ENCODE measurements at regions not wholly inside any gene's neighbourhood (a gene's known extent, or its start where the extent isn't known, plus 50 kb on each side); places are given as distances from the start of the nearest gene placed in this dataset.
"Not testable (repeated sequence)": the region's sequence is repeated elsewhere in the genome, so short reads cannot be mapped to it uniquely, and the experiment has no call there.

DNA sequence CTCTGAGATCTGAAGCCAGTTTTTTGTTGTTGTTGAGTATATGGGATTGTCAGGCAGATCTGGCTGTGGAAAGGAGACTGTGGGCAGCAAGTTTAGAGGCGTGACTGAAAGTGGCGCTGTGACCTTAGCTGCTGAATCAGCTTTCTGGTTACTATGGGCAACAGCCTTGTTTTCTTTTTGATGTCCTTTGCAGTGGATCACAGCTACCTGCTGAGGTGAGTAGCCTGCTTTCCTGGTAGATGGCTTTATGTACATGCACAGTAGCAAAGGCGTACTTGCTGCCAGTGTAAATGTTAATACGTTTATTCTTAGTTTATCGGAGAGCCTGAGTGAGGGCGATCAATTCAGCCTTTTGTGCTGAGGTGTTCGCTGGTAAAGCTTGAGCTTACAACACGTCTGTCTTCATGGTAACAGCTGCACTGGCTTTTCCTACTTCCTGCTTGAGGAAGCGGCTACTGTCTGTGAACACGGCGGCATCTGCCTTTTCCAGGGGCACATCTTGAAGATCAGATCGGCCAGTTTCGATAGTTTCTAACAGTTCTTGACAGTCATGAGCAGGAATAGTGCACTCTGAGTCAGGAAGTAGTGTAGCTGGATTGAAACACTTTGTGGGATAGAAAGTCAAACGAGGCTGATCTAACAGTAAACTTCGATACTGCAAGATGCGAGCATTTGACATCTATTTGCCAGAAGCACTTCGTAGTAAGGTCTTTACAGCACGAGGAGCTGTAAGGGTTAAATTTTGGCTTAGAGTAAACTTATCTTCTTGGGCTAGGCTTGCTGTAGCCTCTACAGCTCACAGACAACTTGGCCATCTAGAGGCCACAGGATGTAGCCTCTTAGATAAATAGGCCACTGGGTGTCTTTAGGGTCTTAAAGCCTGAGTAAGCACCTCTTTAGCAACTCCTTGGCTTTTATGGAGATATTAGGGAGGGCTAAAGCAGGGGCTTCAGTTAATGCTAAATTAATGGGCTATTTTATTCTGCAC lies 161.1 kb upstream of the FRG2C start:
- intact Hi-C loops (cut with DNase I) = not testable (repeated sequence)

DNA sequence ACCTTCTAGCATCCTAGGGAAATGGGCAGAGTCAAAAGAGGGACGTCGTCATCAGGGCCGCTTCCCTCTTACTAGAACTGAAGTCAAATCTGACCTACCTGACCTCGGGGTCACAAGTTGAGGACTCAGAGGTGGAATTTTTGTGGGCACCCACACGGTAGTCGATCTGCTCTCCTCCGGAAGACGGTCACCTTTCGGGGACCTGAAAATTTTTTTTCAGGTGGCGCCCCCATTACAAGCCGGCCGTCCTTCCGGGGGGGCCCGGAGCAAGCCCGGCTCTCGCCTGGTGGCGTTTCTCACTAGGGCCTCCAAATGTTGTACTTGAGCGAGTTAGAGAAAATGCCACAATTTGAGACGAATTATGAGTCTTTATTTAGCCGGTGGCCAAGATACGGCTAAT lies 157.5 kb upstream of the FRG2C start:
- intact Hi-C loops (cut with DNase I) = no loop called here
- no peak for DNase-seq (ENCODE audit: low spot score)

More for the DNA sequence above, 161.1 kb upstream of the FRG2C start:
- not testable (repeated sequence) for DNase-seq (ENCODE audit: low spot score)

DNA sequence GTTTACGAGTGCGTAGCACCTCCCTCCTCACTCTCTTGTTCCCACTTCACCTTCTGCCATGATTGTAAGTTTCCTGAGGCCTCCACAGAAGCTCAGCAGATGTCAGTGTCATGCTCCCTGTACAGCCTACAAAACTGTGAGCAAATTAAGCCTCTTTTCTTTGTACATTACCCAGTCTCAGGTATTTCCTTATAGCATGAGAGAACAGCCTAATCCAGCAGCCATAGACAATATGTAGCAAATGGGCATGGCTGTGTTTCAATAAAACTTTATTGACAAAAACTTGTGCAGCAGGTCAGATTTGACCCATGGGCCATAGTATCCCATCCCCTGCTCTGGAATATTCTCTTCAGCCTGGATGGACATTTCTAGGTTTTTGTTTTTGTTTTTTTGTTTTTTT lies 156.2 kb upstream of the FRG2C start:
- DNase-seq (ENCODE audit: low spot score); intact Hi-C loops (cut with DNase I): not testable (repeated sequence)

DNA sequence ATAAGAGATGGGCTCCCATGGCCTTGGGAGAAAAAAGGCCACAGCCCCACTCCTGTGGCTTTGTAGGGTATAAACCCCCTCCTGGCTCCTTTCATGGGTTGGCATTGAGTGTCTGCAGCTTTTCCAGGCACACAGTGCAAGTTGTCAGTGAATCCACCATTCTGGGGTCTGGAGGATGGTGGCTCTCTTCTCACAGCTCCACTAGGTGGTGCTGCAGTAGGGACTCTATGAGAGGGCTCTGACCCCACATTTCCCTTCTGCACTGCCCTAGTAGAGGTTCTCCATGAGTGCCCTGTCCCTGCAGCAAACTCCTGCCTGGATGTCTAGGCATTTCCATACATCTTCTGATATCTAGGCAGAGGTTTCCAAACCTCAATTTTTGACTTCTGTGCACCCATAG lies 136.5 kb upstream of the FRG2C start:
- DNase-seq (ENCODE audit: low spot score); intact Hi-C loops (cut with DNase I): not testable (repeated sequence)

DNA sequence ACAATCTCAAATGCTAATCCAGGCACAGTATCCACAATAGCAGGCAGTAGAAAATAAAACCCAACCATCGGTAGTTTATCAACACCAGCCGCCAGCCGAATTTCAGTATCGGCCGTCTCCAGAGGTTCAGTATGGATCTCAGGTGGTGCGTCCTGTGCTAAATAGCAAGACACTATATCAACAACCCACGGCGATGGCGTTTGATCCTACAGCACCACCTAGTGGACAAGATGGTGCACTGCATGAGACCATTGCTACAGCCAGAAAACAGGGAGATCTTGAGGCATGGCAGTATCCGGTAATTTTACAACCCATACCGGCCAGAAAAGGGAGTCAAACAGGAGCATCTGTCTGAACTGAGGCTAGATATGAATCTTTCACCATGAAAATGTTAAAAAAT lies 112.0 kb upstream of the FRG2C start:
- intact Hi-C loops (cut with DNase I); DNase-seq (ENCODE audit: low spot score): not testable (repeated sequence)

DNA sequence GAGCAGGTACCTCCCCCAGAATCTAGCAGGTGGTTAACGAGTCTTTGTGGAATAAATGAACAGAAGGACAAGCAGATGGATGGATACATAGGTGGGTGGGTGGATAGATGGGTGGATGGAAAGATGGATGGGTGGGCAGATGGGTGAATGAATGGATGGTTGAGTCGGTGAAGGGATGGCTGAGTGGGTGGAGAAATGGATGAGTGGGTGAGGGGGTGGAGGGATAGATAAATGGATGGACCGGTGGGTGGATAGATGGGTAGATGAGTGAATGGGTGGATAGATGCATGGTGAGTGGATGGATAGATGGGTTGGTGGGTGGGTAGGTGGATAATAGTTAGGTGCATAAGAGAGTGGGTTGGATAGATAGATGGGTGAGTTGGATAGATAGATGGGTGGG lies 99.7 kb upstream of the FRG2C start:
- DNase-seq (ENCODE audit: low spot score); intact Hi-C loops (cut with DNase I): not testable (repeated sequence)

DNA sequence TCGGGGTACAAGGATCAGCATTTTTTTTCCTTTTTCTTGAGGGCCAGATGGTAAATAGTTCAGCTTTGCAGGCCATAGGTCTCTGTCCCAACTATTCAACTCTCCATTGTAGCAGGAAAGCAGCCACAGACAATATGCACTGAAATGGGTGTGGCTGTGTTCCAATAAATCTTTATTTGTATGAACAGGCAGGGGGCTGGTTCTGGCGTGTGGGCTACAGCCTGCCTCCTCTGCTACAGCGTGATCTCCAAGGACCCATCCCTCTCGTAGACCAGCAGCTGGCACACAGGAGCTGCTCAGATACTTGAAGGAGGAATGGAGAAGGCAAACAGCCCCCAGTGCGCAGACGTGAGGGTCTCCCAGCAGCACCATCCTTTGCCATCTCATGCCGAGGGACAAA lies 91.8 kb upstream of the FRG2C start:
- intact Hi-C loops (cut with DNase I); DNase-seq (ENCODE audit: low spot score): not testable (repeated sequence)

DNA sequence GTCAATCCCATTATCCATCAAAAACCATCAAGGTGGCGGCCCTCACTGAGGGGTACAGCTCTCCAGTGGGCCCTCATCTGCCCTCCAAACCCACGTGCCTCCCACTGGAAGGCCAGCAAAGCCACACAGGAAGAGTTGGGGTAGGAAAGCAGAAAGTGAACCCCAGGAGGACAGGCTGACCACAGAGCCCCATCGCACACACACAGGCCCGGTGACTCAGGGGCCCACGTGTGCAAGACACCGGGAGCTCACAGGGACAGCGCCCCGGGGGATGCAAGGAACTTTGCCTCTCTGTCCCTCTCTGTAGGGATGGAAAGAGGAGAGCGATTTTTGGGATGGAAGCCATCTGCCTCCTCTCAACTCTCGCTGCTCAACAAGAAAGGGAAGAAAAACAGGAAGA lies 85.0 kb upstream of the FRG2C start:
- DNase-seq (ENCODE audit: low spot score); intact Hi-C loops (cut with DNase I): not testable (repeated sequence)

DNA sequence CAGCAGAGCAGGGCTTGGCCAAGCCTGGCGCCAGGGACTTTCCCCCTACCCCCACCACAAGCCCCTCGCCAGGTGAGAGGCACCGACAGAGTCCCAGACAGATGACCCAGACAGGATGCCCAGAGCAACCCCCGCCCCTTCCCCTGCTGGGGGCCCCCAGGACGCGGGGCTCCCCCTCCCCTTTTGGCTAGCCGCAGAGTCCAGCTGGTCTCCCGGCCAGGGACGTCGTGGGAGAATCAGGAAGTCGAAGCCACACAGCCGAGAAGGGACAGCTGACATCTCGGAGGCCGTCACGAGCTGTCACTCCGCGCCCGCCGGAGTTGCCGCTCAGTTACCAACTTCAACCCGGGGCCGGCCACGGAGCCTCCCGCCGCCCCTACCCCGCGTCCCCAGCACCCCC lies 84.6 kb upstream of the FRG2C start:
- intact Hi-C loops (cut with DNase I); DNase-seq (ENCODE audit: low spot score): not testable (repeated sequence)

DNA sequence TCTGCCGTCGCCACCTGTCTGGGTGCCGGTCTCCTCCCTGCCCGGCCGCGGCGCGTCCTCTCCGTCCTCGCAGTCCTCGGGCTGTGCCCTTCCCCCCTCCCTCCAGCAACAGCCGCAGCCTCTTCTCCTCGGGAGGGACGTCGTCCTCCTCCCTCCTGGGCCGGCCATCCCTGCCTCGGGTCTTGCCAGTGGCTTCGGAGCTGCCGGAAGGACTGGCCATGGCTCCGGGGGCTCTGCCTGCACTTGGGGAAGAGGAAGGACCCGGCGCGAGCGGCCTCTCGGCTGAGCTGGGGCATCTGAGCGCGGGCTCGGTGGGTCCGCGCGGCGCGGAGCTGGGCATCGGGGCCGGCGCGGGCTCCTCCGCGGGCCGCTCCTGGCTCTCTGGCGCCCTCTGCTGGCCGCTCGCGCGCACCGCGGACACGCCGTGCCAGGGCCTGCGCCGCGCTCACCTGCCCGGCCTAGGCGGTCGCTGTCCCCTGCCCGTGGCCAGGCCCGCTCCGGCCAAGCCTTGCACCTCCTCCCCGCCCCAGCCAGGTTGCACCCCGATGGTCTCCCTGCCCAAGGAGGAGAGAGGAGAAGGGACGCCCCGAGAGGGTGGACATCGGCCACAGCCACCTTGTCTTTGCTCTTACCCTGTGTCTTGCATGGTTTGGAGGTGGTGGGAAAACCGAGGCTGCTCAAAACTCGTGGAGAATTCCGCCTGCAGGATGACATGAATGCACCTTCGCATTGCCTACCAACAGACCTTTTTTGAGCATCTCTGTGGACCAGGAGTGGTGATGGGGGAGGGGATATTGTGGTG lies 83.9 kb upstream of the FRG2C start:
- intact Hi-C loops (cut with DNase I); DNase-seq (ENCODE audit: low spot score): not testable (repeated sequence)

DNA sequence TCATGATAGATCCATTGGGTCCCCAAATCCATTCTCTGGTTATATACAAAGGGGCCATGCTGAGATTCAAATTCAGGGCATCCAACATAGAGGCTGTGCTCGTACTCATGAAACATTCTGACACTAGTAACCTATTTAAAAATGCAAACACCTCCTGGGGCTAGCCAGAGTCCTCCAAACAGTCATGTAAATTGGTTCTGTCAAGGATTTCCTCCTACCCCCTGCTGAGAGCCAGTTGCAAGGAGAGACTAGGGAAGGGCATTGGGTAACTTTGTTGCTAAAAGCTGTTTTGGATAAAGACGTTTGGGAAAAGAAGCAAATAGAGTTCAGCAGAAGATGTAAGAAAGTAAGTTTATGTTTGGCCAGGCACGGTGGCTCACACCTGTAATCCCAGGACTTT lies 81.6 kb upstream of the FRG2C start:
- intact Hi-C loops (cut with DNase I); DNase-seq (ENCODE audit: low spot score): not testable (repeated sequence)

DNA sequence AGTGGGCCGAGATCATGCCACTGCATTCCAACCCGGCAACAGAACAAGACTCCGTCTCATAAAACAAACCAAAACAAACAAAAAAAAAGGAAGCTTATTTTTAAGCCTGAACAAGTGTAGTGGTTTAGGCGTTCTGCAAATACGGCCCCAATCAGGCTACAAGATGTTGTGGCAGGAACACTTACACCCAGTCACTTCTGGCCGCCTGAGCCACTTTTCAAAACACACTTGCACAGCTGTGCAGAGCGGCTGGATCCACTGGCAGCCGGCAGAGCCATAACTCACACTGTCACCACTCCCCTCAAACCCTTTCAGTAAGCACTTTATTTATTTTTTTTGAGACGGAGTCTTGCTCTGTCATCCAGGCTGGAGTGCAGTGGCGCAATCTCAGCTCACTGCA lies 81.0 kb upstream of the FRG2C start:
- DNase-seq (ENCODE audit: low spot score); intact Hi-C loops (cut with DNase I): not testable (repeated sequence)

DNA sequence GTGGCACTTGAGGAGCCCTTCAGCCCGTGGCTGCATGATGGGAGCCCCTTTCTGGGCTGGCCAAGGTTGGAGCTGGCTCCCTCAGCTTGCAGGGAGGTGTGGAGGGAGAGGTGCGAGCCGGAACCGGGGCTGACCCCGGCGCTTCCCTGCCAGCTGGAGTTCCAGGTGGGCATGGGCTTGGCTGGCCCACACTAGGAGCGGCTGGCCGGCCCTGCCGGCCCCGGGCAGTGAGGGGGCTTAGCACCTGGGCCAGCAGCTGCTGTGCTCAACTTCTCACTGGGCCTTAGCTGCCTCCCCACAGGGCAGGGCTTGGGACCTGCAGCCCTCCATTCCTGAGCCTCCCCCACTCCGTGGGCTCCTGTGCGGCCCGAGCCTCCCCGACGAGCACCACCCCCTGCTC lies 76.4 kb upstream of the FRG2C start:
- DNase-seq (ENCODE audit: low spot score); intact Hi-C loops (cut with DNase I): not testable (repeated sequence)

DNA sequence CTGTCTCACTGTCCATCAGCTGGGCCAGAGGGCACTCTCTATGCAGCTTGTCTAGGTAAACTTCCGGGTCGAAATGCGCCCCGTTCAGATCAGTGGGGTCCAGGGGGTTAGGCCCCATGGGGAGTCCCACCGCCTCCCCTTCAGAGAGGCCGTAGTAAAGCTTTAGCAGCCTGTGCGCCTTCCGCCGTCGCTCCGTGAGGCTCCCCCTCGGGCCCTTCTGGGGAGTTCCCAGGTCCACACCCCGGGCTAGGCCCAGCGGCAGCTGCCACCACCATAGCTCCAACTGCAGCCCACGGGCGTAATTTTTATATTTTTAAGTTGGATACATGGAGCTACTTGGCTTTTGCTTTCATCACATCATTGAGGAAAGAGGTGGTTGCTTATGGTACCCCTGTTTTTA lies 73.7 kb upstream of the FRG2C start:
- intact Hi-C loops (cut with DNase I); DNase-seq (ENCODE audit: low spot score): not testable (repeated sequence)

DNA sequence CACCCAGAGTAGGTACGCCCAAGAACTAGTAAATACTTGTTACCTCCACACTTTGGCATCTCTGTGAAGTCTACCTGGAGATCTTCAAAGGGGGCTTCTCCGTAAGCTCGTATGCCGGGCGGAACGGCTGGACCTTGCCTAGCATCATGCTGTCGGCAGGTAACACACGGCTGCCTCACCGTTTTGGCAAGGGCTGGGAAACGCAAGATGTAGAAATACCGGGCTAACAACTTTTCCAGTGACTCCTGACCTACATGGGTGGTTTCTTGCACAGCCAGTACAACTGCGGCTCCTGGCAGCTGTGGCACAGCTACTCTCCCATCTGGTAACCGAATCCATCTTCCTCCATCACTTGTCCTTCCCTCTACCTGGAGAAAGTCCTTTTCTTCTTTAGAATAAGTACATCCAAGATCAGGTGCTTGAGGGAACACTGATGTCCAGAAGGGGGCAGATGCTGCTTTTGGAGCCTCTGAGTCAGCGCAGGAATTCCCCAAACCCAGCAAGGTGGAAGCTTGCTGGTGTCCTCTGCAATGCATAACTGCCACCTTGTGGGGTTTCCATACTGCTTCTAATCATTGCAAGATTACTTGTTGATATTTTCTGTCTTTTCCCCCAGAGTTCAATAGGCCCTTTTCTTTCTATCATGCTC lies 59.7 kb upstream of the FRG2C start:
- intact Hi-C loops (cut with DNase I); DNase-seq (ENCODE audit: low spot score): not testable (repeated sequence)

DNA sequence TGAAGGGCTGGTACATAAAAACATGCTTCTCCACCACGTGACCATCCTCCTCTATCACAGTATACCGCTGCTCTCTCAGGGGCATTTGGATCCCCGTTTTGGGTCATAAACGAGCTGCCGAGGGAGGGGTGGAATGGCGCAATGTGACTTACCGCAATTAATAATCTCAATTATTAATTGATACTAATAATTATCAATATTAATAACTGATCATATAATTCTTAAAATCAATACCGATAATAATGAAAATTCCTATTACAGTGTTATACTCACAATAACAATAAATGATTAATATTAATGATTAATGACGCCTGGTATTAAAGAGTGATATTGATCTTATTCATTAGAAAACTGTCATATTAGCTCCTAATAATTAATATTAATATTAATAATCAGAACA lies 56.1 kb upstream of the FRG2C start:
- intact Hi-C loops (cut with DNase I); DNase-seq (ENCODE audit: low spot score): not testable (repeated sequence)

DNA sequence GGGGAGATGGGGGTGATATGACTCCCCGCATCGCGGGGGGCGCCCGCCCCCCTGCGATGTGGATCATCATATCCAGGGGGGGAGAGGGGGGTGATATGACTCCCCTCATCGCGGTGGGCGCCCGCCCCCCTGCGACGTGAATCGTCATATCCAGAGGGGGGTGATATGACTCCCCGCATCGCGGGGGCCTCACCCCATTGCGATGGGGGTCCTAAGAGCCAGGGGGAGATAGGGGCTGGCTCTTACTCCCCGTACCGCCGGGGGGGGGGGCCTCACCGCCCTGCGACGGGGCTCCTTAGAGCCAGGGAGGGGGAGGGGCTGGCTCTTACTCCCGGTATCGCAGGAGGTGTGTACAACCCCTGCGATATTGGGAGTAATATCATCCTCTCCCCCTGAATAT lies 54.5 kb upstream of the FRG2C start:
- DNase-seq (ENCODE audit: low spot score); intact Hi-C loops (cut with DNase I): not testable (repeated sequence)

DNA sequence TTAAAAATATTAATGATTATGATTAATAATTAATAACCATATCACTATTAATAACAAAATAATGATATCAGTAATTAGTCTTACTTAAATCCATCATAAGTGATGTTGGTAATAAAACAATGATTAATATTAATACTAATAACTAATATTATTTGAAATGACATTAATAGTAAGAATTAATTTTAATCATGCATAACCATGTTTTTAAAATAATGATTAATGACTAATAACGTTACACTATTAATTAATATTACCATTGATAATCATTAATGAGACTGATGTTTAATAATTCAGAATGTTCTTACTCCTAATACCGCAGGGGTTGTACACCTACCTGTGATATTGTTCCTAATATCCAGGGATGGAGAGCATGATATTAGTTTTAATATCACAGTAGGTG lies 53.4 kb upstream of the FRG2C start:
- no peak for DNase-seq (ENCODE audit: low spot score)
- intact Hi-C loops (cut with DNase I) = no loop called here

DNA sequence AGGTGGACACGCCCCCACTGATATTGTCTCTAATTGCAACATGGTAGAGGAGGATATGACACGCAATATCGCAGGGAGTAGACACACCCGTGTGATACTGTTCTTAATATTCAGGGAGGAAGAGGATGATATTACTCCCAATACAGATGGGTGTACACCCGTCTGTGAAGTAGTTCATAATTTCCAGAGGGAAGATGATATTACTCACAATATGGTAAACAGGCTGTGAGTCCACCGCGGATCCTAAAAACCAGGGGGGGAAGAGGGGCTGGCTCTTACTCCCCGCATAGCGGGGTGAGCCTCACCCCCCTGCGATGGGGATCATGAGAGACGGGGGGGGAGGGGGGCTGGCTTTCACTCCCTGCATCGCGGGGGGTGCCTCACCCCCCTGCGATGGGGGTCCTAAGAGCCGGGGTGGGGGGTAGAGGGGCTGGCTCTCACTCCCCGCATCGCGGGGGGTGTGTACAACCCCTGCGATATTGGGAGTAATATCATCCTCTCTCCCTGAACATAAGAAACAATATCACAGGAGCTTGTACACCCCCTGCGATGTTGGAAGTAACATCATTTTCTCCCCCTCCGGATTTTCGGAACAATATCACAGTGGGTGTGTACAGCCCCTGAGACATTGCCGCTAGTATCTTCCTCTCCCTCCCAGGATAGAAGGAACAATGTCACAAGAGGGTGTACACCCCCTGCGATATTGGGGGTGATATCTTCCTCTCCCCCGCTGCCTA lies 52.2 kb upstream of the FRG2C start:
- DNase-seq (ENCODE audit: low spot score); intact Hi-C loops (cut with DNase I): not testable (repeated sequence)
